ENCODE measurements at regions not wholly inside any gene's neighbourhood (a gene's known extent, or its start where the extent isn't known, plus 50 kb on each side); places are given as distances from the start of the nearest gene placed in this dataset.

GRCh38 chr19:30163663-30164062, 208.5 kb upstream of the ZNF536 start:
- TF ChIP-seq CTCF (IDR thresholded peaks at IDR 0.05): no peak
- no peak for TF ChIP-seq POLR2AphosphoS5 (IDR thresholded peaks at IDR 0.05; ENCODE audit: insufficient read depth in 1 of 2, low read depth in 1 of 2)
